ENCODE measurements at regions not wholly inside any gene's neighbourhood (a gene's known extent, or its start where the extent isn't known, plus 50 kb on each side); places are given as distances from the start of the nearest gene placed in this dataset.
A peak's percentile ranks its signal among the peaks of the same experiment; 100 is the strongest.

DNA sequence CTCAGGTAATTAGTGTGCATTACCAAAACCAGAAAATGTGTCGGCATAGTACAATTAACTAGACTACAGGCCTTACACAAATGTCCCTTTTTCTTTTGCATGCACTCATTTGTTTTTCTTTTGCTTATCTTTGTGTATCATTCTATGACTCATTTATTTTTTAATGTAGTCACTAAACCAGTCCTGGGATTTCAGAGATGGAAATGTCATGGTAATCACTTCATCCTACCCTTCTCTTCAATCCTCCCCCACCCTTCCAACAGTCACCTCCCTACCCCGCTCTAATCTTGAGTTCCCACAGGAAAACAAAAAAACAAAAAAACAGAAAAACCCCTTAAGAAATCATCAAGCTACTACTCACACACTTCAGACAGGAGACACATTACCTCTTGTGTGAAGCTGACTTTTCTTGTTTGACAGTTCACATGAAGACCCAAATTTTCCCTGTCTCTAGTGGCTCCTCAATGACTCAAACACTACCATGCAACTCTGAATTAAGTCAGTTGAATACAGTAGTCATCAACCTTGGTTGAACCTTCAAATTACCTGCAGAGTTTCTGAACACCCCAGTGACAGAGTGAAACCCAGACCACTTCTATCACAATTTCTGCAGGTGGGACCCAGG lies 242.4 kb upstream of the SALL1 start:
- DNase-seq (ENCODE audit: low read depth): peak; percentile 44
- H3K4me3 ChIP-seq (ENCODE audit: low read depth, low read length): no peak overlapping the region
- TF ChIP-seq, protein P1, sequence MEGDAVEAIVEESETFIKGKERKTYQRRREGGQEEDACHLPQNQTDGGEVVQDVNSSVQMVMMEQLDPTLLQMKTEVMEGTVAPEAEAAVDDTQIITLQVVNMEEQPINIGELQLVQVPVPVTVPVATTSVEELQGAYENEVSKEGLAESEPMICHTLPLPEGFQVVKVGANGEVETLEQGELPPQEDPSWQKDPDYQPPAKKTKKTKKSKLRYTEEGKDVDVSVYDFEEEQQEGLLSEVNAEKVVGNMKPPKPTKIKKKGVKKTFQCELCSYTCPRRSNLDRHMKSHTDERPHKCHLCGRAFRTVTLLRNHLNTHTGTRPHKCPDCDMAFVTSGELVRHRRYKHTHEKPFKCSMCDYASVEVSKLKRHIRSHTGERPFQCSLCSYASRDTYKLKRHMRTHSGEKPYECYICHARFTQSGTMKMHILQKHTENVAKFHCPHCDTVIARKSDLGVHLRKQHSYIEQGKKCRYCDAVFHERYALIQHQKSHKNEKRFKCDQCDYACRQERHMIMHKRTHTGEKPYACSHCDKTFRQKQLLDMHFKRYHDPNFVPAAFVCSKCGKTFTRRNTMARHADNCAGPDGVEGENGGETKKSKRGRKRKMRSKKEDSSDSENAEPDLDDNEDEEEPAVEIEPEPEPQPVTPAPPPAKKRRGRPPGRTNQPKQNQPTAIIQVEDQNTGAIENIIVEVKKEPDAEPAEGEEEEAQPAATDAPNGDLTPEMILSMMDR (IDR thresholded peaks at IDR 0.05; ENCODE audit: insufficient read depth, low read length): no peak

- TF ChIP-seq, protein P1 (IDR thresholded peaks at IDR 0.05; ENCODE audit: insufficient read depth, low read length): no peak
- DNase-seq (ENCODE audit: low read depth): peak; percentile 90
- H3K4me3 ChIP-seq (ENCODE audit: low read depth, low read length): no peak overlapping the region
These were observed 241.6 kb upstream of the SALL1 start for GRCh38 chr16:51392521-51393187.

GRCh38 chr16:51391798-51392511 lies 240.9 kb upstream of the SALL1 start:
- no peak overlapping the region for H3K4me3 ChIP-seq (ENCODE audit: low read depth, low read length)
- TF ChIP-seq, protein P1 (IDR thresholded peaks at IDR 0.05; ENCODE audit: insufficient read depth, low read length): no peak
- no peak for DNase-seq (ENCODE audit: low read depth)

DNA sequence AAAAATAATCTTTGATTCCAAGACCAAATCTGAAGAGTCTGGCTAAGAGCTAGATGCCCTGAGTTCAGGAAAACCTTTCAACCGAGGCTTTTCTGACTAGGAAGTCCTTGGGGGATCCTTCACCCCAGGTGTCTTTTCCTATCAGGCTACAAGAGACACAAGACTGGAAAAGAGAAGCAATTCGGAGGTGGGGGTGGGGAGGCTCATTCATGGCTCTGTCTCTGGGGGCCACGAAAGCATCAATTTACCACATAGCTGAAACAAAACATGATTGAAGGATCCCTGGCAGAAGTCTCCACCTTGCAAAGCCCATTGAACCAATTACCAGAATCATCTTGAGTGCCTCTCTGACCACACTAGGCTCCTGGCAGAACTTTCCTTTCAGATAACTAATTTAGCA lies 239.8 kb upstream of the SALL1 start:
- no peak overlapping the region for H3K4me3 ChIP-seq (ENCODE audit: low read depth, low read length)
- DNase-seq (ENCODE audit: low read depth): no peak
- TF ChIP-seq, protein P1 (IDR thresholded peaks at IDR 0.05; ENCODE audit: insufficient read depth, low read length): no peak

- no peak for DNase-seq (ENCODE audit: low read depth)
- TF ChIP-seq, protein P1 (IDR thresholded peaks at IDR 0.05; ENCODE audit: insufficient read depth, low read length): no peak
- no peak overlapping the region for H3K4me3 ChIP-seq (ENCODE audit: low read depth, low read length)
These were observed 238.8 kb upstream of the SALL1 start for GRCh38 chr16:51389881-51390280.

DNA sequence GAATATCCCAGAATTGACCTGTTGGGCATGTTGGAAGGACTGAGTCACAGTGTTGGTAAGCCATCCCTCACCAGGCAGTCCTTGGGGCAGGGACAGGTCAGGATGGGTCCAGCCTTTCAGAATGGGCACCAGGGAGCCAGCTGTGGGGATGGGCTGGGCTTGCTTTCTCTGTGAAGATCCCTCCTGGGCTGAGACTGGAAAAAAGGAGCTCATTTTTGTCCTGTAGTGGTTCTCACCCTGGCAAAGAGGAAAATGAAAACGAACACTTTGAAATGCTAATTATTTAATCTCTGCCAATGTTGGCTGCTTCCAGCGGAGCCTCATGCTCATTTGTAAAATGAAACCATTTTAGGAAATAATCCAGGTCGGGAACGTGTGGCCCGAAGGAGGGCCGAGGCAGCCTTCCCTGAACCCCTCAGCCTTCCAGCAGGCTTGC lies 237.5 kb upstream of the SALL1 start:
- TF ChIP-seq, protein P1 (IDR thresholded peaks at IDR 0.05; ENCODE audit: insufficient read depth, low read length): no peak
- H3K4me3 ChIP-seq (ENCODE audit: low read depth, low read length): no peak overlapping the region
- no peak for DNase-seq (ENCODE audit: low read depth)

Data from fibroblast of the aortic adventitia (primary cell).